ENCODE measurements at regions not wholly inside any gene's neighbourhood (a gene's known extent, or its start where the extent isn't known, plus 50 kb on each side); places are given as distances from the start of the nearest gene placed in this dataset.

GRCh38 chr15:99826157-99826780 lies 93.0 kb upstream of the LYSMD4 start:
- RAD21 ChIA-PET (ENCODE audit: low non-redundant PET in 1 of 2, low total read pairs in 2 of 2, uncharacterized antibody in 2 of 2, unreplicated experiment in 2 of 2), result no interaction called here
- BruUV-seq (replicated peaks), result no TSS peak
- no peaks in the 10 kb centered on the region for H3K36me3 ChIP-seq (ENCODE audit: control insufficient read depth in 1 of 2, insufficient read depth in 2 of 2, low read length in 2 of 2)
- H2AFZ ChIP-seq (ENCODE audit: low read depth, low read length, poor library complexity, severe bottlenecking), result no peak overlapping the region
- H3K9ac ChIP-seq (ENCODE audit: low read length), result no peak overlapping the region
- H3K79me2 ChIP-seq (ENCODE audit: insufficient read depth, low read length), result no peaks in the 10 kb centered on the region
- CTCF ChIA-PET, result no interaction called here
- H3K27me3 ChIP-seq (ENCODE audit: insufficient read depth, low read length), result peaks cover 31% of the 10 kb centered on the region
- TF ChIP-seq SIN3A (IDR thresholded peaks at IDR 0.05; ENCODE audit: low read depth), result no peak
- no peak for TF ChIP-seq TCF7L2 (IDR thresholded peaks at IDR 0.05; ENCODE audit: borderline replicate concordance, extremely low read depth, insufficient read depth, insufficient read length)
- TF ChIP-seq SRF (IDR thresholded peaks at IDR 0.05; ENCODE audit: low read depth), result no peak
- TF ChIP-seq JUND (IDR thresholded peaks at IDR 0.05), result no peak
- TF ChIP-seq EGR1 (IDR thresholded peaks at IDR 0.05; ENCODE audit: low read depth), result no peak
- no peak overlapping the region for H3K27ac ChIP-seq (ENCODE audit: low read depth, low read length)
- H4K20me1 ChIP-seq (ENCODE audit: insufficient read depth), result no peaks in the 10 kb centered on the region
- POLR2A ChIA-PET, result no interaction called here
- DNase-seq (ENCODE audit: low read depth, low spot score) (no peak), ATAC-seq (no peak)
- H3K4me3 ChIP-seq (replicated peaks in 1 of 2; ENCODE audit: low read depth in 1 of 2, low read length in 2 of 2), result no peak overlapping the region
- no peaks in the 10 kb centered on the region for H3K9me3 ChIP-seq (ENCODE audit: control insufficient read depth in 1 of 2, insufficient read depth in 1 of 2, low read depth in 1 of 2, low read length in 2 of 2)
- no peaks in the 10 kb centered on the region for H3K4me1 ChIP-seq (ENCODE audit: control insufficient read depth in 1 of 2, insufficient read depth in 2 of 2, low read length in 2 of 2)
- H3K4me2 ChIP-seq (ENCODE audit: low read length), result no peak overlapping the region
- no peaks in the 10 kb centered on the region for H3K9me2 ChIP-seq (ENCODE audit: insufficient read depth)
- intact Hi-C loops (cut with micrococcal nuclease), result no loop called here

DNA sequence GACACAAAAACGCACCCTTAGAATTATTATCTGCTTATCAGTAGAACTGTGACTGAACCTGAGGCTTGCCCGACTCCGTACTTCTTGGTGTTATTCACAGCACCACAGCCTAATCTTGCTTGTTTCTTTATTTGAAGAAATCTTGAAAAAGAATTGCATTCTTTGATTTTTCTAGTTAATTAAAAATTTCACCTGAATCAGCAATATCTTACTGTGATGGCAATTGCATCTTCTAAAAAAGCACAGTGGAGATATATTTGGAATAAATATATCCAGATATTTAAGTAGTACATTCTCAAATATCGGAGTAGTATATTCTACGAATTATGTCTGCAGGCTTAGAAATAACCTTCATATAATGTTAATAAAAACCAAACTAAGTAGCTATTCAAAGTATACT lies 90.1 kb upstream of the LYSMD4 start:
- Histone ChIP-seq H3K9me2 (ENCODE audit: insufficient read depth) (no peaks in the 10 kb centered on the region), H3K9me3 (ENCODE audit: control insufficient read depth in 1 of 2, insufficient read depth in 1 of 2, low read depth in 1 of 2, low read length in 2 of 2) (no peaks in the 10 kb centered on the region), H3K27me3 (ENCODE audit: insufficient read depth, low read length) (peaks cover 35% of the 10 kb centered on the region), H3K79me2 (ENCODE audit: insufficient read depth, low read length) (no peaks in the 10 kb centered on the region), H3K27ac (ENCODE audit: low read depth, low read length) (no peak overlapping the region), H3K4me2 (ENCODE audit: low read length) (no peak overlapping the region), H4K20me1 (ENCODE audit: insufficient read depth) (no peaks in the 10 kb centered on the region), H2AFZ (ENCODE audit: low read depth, low read length, poor library complexity, severe bottlenecking) (no peak overlapping the region), H3K4me1 (ENCODE audit: control insufficient read depth in 1 of 2, insufficient read depth in 2 of 2, low read length in 2 of 2) (no peaks in the 10 kb centered on the region), H3K4me3 (replicated peaks in 1 of 2; ENCODE audit: low read depth in 1 of 2, low read length in 2 of 2) (no peak overlapping the region), H3K9ac (ENCODE audit: low read length) (no peak overlapping the region), H3K36me3 (ENCODE audit: control insufficient read depth in 1 of 2, insufficient read depth in 2 of 2, low read length in 2 of 2) (no peaks in the 10 kb centered on the region)
- POLR2A ChIA-PET, result no interaction called here
- TF ChIP-seq POLR2A (IDR thresholded peaks at IDR 0.05; ENCODE audit: borderline replicate concordance, extremely low read depth, insufficient read depth, insufficient read length) (no peak), ZNF274 (IDR thresholded peaks at IDR 0.05; ENCODE audit: low read depth, low read length) (no peak), CBX3 (IDR thresholded peaks at IDR 0.05; ENCODE audit: low read depth) (no peak), TCF7L2 (IDR thresholded peaks at IDR 0.05; ENCODE audit: borderline replicate concordance, extremely low read depth, insufficient read depth, insufficient read length) (no peak), RAD21 (IDR thresholded peaks at IDR 0.05; ENCODE audit: low read depth) (no peak), ATF3 (IDR thresholded peaks at IDR 0.05) (no peak), EZH2phosphoT487 (IDR thresholded peaks at IDR 0.05; ENCODE audit: borderline replicate concordance) (no peak), ZFX (IDR thresholded peaks at IDR 0.05) (no peak), EGR1 (IDR thresholded peaks at IDR 0.05; ENCODE audit: low read depth) (no peak), CEBPB (IDR thresholded peaks at IDR 0.05; ENCODE audit: low read depth) (no peak), REST (IDR thresholded peaks at IDR 0.05; ENCODE audit: low read depth) (no peak), CTCF (IDR thresholded peaks at IDR 0.05 in 2 of 3, conservative IDR thresholded peaks at IDR 0.05 in 1 of 3; ENCODE audit: borderline replicate concordance in 1 of 3, insufficient read depth in 1 of 3, low read depth in 2 of 3, low read length in 2 of 3) (no peak), ELF1 (IDR thresholded peaks at IDR 0.05; ENCODE audit: borderline replicate concordance, low read depth) (no peak)
- RAD21 ChIA-PET (ENCODE audit: low non-redundant PET in 1 of 2, low total read pairs in 2 of 2, uncharacterized antibody in 2 of 2, unreplicated experiment in 2 of 2), result no interaction called here
- BruUV-seq (replicated peaks), result no TSS peak
- DNase-seq (ENCODE audit: low read depth, low spot score) (no peak), ATAC-seq (no peak)
- CTCF ChIA-PET, result no interaction called here
- intact Hi-C loops (cut with micrococcal nuclease), result no loop called here

All from HCT116 (cell line).